ENCODE measurements at regions not wholly inside any gene's neighbourhood (a gene's known extent, or its start where the extent isn't known, plus 50 kb on each side); places are given as distances from the start of the nearest gene placed in this dataset.

GRCh38 chr18:54433368-54433767 is 75.7 kb downstream of the C18orf54 start:
- no peaks in the 10 kb centered on the region for H3K27me3 ChIP-seq
- H3K4me1 ChIP-seq (ENCODE audit: insufficient read depth) = no peaks in the 10 kb centered on the region
- H3K27ac ChIP-seq = no peak overlapping the region
- no peaks in the 10 kb centered on the region for H3K36me3 ChIP-seq
- WGBS, 3 donors = 30 to 42% (median 35%) methylated on average over 5 of the region's 5 CpGs
- no peaks in the 10 kb centered on the region for H3K9me3 ChIP-seq
- TF ChIP-seq EP300 (IDR thresholded peaks at IDR 0.05) = no peak
- no peak for TF ChIP-seq POLR2A (IDR thresholded peaks at IDR 0.05)
- TF ChIP-seq CTCF (IDR thresholded peaks at IDR 0.05) = no peak
- H3K4me3 ChIP-seq = no peak overlapping the region
- DNase-seq = no peak
- intact Hi-C loops (cut with DNase I) = no loop called here

- H3K27ac ChIP-seq = no peak overlapping the region
- no peak overlapping the region for H3K4me3 ChIP-seq
- H3K4me1 ChIP-seq (ENCODE audit: insufficient read depth) = no peaks in the 10 kb centered on the region
- 70 to 76% (median 73%) methylated on average over 1 of the region's 1 CpG for WGBS, 3 donors
- no peaks in the 10 kb centered on the region for H3K36me3 ChIP-seq
- intact Hi-C loops (cut with DNase I) = no loop called here
- no peak for DNase-seq
- no peaks in the 10 kb centered on the region for H3K27me3 ChIP-seq
- no peaks in the 10 kb centered on the region for H3K9me3 ChIP-seq
- TF ChIP-seq POLR2A (IDR thresholded peaks at IDR 0.05) (no peak), EP300 (IDR thresholded peaks at IDR 0.05) (no peak), CTCF (IDR thresholded peaks at IDR 0.05) (no peak)
These were observed 76.2 kb downstream of the C18orf54 start for GRCh38 chr18:54433857-54434256.

- TF ChIP-seq CTCF (IDR thresholded peaks at IDR 0.05) (no peak), POLR2A (IDR thresholded peaks at IDR 0.05) (no peak), EP300 (IDR thresholded peaks at IDR 0.05) (no peak)
- Histone ChIP-seq H3K27me3 (no peaks in the 10 kb centered on the region), H3K4me3 (no peak overlapping the region), H3K4me1 (ENCODE audit: insufficient read depth) (no peaks in the 10 kb centered on the region), H3K27ac (no peak overlapping the region), H3K9me3 (no peaks in the 10 kb centered on the region), H3K36me3 (no peaks in the 10 kb centered on the region)
- 13 to 37% (median 23%) methylated on average over 1 of the region's 1 CpG for WGBS, 3 donors
- intact Hi-C loops (cut with DNase I) = no loop called here
- no peak for DNase-seq
These were observed 76.7 kb downstream of the C18orf54 start for GRCh38 chr18:54434453-54434852.

- TF ChIP-seq EP300 (IDR thresholded peaks at IDR 0.05) = no peak
- TF ChIP-seq CTCF (IDR thresholded peaks at IDR 0.05) = no peak
- no peak for TF ChIP-seq POLR2A (IDR thresholded peaks at IDR 0.05)
- no peaks in the 10 kb centered on the region for H3K36me3 ChIP-seq
- intact Hi-C loops (cut with DNase I) = no loop called here
These were observed 78.8 kb downstream of the C18orf54 start for GRCh38 chr18:54436501-54436900.

GRCh38 chr18:54440292-54440691 is 82.6 kb downstream of the C18orf54 start:
- H3K9me3 ChIP-seq = no peaks in the 10 kb centered on the region
- TF ChIP-seq CTCF (IDR thresholded peaks at IDR 0.05) (no peak), POLR2A (IDR thresholded peaks at IDR 0.05) (no peak), EP300 (IDR thresholded peaks at IDR 0.05) (no peak)
- H3K4me1 ChIP-seq (ENCODE audit: insufficient read depth) = no peaks in the 10 kb centered on the region
- 33 to 60% (median 48%) methylated on average over 1 of the region's 1 CpG for WGBS, 3 donors
- intact Hi-C loops (cut with DNase I) = no loop called here
- no peak overlapping the region for H3K4me3 ChIP-seq
- no peaks in the 10 kb centered on the region for H3K36me3 ChIP-seq
- no peaks in the 10 kb centered on the region for H3K27me3 ChIP-seq
- no peak overlapping the region for H3K27ac ChIP-seq
- DNase-seq = no peak

More at GRCh38 chr18:54436501-54436900, 78.8 kb downstream of the C18orf54 start:
- WGBS, 3 donors = 76 to 82% (median 78%) methylated on average over 5 of the region's 5 CpGs
- DNase-seq = no peak
- no peak overlapping the region for H3K27ac ChIP-seq
- H3K27me3 ChIP-seq = no peaks in the 10 kb centered on the region
- H3K9me3 ChIP-seq = no peaks in the 10 kb centered on the region
- H3K4me3 ChIP-seq = no peak overlapping the region
- H3K4me1 ChIP-seq (ENCODE audit: insufficient read depth) = no peaks in the 10 kb centered on the region
